COR-L47 (cell line): ENCODE measurements at regions not wholly inside any gene's neighbourhood (a gene's known extent, or its start where the extent isn't known, plus 50 kb on each side); places are given as distances from the start of the nearest gene placed in this dataset.

Experiments
- DNase-seq: peaks from one replicate; lab custom pipeline; 2025; lab: John Stamatoyannopoulos, UW

DNA sequence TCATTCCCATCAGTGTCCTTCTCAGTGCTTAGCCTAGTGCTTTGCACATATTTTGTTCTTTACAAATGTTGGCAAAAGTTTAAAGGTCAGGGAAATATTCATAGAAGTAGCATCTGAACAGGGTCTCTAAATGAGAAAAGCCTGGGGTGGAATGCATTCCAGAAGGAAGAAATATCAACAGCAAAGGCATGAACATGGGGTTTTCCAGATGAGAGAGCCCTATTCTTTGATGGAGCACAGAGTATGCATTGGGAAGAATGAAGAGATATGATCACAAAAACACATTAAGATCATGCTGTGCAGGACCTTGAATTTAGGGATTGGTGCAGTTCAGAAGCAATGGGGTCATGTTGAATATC lies 140.2 kb downstream of the SNX19 start:
- no peak for DNase-seq

DNA sequence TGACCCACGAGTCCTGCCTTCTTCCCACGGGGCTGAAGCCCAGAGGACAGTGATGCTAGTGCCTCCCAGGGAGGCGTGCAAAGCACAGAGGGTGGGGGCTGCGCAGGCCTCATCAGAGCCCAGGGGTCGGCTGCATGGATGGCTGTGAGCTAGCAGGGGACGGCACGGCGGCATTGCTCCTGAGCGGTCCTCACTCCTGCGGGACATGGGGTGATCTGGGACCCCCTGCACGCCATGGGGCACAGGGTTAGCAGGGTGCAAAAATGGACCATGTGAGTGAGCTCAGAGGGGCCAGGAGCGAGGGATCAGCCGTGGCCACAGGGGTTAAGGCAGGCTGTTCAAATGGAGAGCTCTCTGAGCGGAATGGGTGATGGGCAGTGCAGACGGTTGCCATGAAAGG lies 138.3 kb downstream of the SNX19 start:
- no peak for DNase-seq

- DNase-seq: no peak
Observed at GRCh38 chr11:130778705-130779104, 137.6 kb downstream of the SNX19 start.

GRCh38 chr11:130779267-130779666 lies 137.0 kb downstream of the SNX19 start:
- DNase-seq: no peak

DNA sequence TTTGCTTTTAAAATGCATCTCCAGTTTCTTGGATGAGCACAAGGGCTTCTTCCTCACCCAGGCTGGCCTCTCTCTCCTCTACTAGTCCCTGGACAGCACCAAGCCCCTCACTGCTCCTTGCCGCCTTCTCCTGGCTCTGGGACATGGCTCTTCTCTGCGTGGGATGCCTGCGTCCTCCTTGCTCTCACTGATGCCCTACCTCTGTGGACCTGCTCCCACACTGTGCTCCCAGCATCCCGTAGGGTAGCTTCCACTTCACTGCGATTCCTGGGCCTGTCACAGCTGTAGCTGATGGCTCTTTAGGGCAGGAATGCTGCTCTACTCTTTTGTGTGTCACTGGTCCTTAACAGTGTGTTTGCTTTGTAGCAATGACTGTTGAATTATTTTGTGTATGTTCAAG lies 136.3 kb downstream of the SNX19 start:
- DNase-seq: no peak

DNA sequence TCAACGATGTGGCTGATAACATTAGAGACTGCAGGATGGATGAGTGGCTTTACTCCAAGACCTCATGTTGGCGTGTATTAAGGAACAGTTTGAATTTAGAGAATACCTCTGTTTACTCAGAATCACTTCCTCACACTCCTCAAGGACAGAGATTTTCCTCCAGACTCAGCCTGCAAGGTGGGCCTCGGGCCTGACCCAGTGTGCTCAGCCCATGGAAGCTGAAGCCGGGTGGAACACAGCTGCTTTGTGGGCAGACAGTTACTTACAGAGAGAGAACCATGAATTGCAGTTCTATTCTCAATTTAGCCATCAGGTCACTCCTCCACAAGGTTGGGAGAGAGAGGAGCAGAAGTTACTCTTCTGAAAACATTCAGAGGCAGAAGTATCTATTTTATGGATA lies 135.8 kb downstream of the SNX19 start:
- no peak for DNase-seq

DNA sequence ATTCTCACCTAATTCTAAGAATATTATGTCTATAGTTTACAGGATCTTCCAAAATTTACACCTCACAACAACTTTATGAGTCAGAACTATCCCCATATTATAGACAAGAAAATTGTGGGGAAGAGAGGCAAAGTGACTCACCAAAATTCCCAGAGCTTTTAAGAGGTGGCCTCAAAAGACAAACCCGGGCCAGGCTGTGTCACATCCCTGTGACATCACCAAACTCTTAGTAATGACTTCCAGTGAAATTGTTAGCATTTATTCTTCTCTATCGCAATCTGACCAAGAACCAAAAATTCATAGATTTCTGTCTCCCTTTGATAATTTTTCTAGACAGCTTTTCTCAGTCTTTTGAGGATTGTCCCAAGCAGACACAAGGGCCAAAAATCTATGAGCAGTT lies 134.3 kb downstream of the SNX19 start:
- DNase-seq: no peak

DNA sequence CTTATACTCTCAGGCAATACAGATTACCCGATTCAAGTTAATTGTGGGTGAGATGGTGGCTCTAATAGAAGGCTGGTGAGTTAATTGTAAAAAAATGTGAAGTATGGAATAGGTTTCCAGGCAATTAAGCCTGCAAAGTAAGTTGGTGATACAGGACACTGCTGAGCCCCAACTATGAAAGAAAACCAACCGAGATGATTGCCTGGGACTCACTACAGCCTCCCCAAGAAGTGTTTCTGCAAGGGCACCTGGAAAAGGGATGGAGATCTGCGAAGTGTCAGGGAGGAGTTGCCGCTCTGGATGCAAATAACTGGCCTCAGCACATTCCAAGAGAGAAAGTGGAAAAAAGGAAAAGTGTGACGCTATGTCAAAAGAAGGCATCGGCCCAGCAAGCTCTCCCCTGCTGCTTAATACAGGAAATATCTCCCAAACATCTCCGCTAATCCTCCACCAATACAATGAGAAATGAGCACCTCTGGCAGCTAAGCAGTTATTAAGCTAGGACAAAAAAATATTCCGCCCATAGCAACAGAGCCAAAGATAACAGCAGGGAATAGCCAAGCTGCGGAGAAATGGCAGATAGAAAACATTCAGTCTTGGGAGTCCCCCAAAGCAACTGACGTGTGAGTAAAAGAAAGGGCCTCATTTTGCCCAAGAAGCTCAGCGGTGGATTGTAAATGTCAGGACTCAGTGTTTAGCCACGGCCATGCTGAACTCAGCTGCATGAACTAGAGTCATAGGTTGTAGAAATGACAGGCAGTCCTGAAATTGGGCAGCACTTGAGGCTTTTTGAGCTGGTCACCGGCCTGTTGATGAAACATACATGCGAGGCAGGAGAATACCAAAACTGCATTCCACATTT lies 133.7 kb downstream of the SNX19 start:
- DNase-seq: no peak

- DNase-seq: no peak
Observed at GRCh38 chr11:130783323-130783722, 133.0 kb downstream of the SNX19 start.

- DNase-seq: no peak
Observed at GRCh38 chr11:130785380-130786116, 130.7 kb downstream of the SNX19 start.

DNA sequence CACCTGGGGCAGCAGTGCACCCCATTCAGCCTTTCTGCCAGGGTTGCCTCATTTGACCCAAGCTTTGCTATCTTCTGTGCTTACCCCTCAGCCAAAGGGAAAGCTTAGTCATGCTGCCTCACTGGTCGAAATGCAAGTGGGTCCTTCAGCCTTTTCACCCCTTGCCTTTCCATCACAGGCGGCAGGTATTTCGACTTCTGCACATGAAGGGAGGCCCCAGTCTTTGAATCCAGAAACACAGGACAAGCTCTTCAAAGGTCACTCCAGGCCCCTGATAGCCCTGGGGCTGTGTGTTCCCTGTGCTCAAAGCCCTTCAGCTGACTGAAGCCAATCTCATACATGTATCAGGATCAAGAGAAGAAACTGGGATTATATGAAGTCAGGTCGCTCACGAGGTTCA lies 129.7 kb downstream of the SNX19 start:
- no peak for DNase-seq

DNA sequence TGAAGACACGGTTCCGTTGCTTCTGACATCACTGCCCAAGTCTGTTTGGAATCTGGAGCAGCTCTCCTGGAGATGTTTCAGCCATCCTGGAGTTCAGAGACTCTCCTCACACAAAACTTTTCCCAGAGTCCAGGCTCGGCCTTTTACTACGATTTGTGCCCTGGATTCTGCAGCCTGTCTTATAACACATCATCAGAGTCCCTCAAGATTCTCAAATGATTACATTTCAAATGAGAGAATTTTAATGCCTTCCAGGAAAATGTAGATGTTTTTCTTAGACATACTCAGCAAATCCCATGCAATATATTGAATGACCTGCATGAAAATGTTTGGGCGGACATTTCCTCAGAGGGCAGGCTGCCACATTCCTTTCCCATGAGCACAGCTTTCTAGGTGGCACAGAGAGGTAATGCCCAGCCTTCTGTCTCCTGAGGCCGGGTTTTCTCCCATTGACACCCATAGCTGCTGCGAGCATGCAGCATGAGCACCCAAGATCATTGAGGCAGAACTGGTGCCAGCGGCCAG lies 129.1 kb downstream of the SNX19 start:
- no peak for DNase-seq

DNA sequence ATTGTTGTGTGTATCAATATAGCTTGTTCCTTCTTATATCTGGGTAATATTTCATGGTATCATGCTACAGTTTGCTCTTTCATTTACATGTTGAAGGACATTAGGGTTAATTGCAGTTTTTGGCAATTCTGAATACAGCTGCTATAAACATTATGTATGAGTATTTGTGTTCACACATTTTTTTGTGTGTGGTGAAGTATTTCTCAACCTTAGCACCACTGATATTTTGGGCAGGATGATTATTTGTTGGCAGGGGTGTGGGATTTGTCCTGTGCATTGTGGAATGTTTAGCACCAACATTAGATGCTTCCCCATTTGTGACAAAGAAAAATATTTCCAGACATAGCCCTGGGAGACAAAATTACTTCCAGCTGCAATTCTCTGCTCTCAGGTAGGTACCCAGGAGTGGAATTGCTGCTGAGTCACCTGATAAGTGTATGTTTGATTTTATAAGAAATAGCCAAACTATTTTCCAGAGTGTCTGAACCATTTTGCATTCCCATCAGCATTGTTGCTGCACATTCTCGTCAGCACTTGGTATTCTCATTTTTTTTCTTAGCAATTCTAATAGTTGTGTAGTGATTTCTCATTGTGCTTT lies 128.2 kb downstream of the SNX19 start:
- DNase-seq: no peak

DNA sequence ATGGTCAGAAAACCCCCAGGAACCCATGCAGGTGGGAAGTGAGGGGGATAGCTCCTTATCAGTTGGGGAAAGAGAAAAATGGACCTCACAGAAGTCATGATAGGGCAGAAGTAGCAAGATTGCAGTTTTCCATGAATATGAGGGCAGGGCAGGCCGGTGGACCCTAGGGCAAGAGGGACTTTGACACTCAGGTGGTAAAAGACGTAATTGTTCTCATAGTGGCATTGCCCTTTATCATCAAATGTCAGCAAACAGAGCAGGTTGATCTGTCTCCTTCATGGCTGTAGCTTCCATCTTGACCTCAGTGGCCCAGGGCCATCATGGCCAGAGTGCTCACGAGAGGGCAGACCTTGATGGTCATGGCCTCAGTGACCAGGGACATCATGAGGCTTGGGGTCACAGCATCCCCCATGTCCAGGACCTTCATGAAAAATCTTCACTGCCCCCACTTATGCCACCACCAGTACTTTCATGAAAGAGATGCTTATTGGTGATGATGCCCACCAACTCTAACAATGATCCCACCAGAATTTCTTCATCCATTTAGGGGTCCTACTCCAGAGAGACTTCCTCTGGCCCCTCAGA lies 127.1 kb downstream of the SNX19 start:
- no peak for DNase-seq

GRCh38 chr11:130790689-130791088 lies 125.6 kb downstream of the SNX19 start:
- no peak for DNase-seq

DNA sequence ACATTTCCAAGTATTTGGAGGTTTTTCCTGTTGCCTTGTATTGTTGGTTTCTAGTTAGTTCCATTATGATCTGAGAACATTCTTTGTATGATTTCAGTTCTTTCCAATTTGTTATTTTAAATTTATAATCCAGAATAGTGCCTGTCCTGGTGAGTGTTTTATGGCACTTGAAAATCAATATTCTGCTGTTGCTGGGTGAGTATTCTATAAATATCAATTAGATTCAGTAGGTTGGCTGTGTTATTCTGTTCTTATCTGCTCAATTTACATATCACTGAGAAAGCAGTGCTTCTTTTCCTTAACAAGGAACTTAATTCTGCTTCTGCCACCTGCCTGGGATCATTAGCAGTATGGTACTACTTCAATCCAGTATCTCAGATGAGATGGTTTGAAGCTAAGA lies 123.5 kb downstream of the SNX19 start:
- no peak for DNase-seq

GRCh38 chr11:130796828-130797227 lies 119.5 kb downstream of the SNX19 start:
- no peak for DNase-seq

DNA sequence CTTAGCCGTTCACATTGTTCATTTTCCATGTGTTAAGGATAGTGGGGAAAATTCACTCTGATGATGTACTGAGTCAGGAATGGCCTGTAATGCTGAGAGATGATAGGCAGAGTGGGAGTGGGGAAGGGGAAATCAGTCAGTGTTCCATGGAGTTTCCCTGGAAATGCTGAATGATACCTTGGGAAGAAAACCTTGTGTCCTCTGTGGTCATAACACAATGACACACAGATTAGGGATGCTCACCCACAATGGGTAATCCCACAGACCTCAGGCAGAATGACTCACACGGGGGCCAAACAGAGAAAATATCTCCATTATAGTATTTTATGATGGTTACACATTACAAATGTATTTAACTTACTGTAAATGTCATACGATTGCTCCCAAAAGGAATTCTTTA lies 118.0 kb downstream of the SNX19 start:
- DNase-seq: no peak

- DNase-seq: no peak
Observed at GRCh38 chr11:130798801-130799200, 117.5 kb downstream of the SNX19 start.

GRCh38 chr11:130801333-130802122 lies 114.8 kb downstream of the SNX19 start:
- DNase-seq: no peak

DNA sequence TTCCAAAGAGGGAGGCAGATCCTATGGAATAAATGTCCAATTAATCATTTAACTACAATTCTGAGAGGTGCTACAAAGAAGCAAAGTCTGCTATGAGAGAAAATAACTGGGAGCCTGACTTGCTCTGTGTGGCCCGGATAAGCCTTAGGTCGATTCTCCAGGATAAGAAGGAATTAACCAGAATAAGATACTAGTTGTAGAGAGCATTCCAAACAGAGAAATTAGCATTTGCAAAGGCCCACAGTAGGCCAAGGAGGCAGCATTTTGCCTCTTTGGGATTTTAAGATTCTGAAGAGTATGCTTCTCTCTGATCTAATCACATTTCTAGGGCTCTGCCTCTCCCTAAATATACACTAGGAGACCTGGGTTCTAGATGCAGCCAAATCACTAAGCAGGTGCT lies 113.7 kb downstream of the SNX19 start:
- no peak for DNase-seq
